Transverse colon (tissue), 4 donors: ENCODE measurements at regions not wholly inside any gene's neighbourhood (a gene's known extent, or its start where the extent isn't known, plus 50 kb on each side); places are given as distances from the start of the nearest gene placed in this dataset.

Source experiments
- POLR2A ChIP-seq: fragments of 450-650 bp; IDR thresholded peaks from one replicate; pipeline ENCODE4 v1.6.1; 2016; ENCODE audit warnings: antibody characterized with exemption, mild to moderate bottlenecking, moderate library complexity
- POLR2AphosphoS5 ChIP-seq, 3 donors: sonication (generic); formaldehyde crosslinking; IDR thresholded peaks; one replicate each; pipeline ENCODE4 v1.6.1; 2016; ENCODE audit warnings: antibody characterized with exemption in 3 of 3
- TF ChIP-seq, protein P1 (sequence below), 5 experiments: fragments of 200-600 bp in 3 of 5; fragments of 450-650 bp in 2 of 5; sonication (generic) in 3 of 5; IDR thresholded peaks; 1 replicate in 2 of 5; 2 replicates in 3 of 5; pipeline ENCODE4 v1.5.1; 2016 to 2017; ENCODE audit warnings: antibody characterized with exemption in 5 of 5, inconsistent platforms in 3 of 5, mild to moderate bottlenecking in 2 of 5, moderate library complexity in 1 of 5

GRCh38 chr11:90795746-90796145, 572.9 kb upstream of the CHORDC1 start:
- TF ChIP-seq, protein P1, sequence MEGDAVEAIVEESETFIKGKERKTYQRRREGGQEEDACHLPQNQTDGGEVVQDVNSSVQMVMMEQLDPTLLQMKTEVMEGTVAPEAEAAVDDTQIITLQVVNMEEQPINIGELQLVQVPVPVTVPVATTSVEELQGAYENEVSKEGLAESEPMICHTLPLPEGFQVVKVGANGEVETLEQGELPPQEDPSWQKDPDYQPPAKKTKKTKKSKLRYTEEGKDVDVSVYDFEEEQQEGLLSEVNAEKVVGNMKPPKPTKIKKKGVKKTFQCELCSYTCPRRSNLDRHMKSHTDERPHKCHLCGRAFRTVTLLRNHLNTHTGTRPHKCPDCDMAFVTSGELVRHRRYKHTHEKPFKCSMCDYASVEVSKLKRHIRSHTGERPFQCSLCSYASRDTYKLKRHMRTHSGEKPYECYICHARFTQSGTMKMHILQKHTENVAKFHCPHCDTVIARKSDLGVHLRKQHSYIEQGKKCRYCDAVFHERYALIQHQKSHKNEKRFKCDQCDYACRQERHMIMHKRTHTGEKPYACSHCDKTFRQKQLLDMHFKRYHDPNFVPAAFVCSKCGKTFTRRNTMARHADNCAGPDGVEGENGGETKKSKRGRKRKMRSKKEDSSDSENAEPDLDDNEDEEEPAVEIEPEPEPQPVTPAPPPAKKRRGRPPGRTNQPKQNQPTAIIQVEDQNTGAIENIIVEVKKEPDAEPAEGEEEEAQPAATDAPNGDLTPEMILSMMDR (IDR thresholded peaks at IDR 0.05): no peak
- TF ChIP-seq POLR2A (no peak), POLR2AphosphoS5 (IDR thresholded peaks at IDR 0.05) (no peak)
